ENCODE measurements at regions not wholly inside any gene's neighbourhood (a gene's known extent, or its start where the extent isn't known, plus 50 kb on each side); places are given as distances from the start of the nearest gene placed in this dataset.

DNA sequence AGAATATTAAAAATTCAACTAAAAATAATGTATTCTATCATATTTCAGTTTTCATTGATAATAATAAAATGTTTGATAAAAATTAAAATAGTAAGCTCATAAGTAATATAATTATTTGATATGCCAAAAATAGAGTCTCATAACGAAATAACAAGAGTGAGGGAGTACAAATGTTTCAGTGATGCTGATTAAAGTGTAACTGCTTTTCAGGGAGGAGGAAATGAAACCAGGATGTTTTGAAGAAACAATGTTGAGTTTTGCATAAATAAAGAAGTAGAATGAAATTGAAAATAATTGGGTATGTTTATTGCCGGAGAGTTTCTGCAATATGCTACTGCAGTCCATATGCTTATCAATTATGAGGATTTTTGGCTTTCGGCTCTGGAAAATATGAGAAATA is 1159.8 kb upstream of the ADGRL2 start:
- DNase-seq (ENCODE audit: extremely low read depth, insufficient read length) = no peak
- Histone ChIP-seq H3K36me3 (ENCODE audit: control insufficient read depth, insufficient read depth, low read length) (no peaks in the 10 kb centered on the region), H3K4me3 (replicated peaks; ENCODE audit: low read depth, low read length) (no peak overlapping the region), H3K27me3 (replicated peaks; ENCODE audit: control insufficient read depth, insufficient read depth, low read length) (no peaks in the 10 kb centered on the region)
- TF ChIP-seq, protein P1, sequence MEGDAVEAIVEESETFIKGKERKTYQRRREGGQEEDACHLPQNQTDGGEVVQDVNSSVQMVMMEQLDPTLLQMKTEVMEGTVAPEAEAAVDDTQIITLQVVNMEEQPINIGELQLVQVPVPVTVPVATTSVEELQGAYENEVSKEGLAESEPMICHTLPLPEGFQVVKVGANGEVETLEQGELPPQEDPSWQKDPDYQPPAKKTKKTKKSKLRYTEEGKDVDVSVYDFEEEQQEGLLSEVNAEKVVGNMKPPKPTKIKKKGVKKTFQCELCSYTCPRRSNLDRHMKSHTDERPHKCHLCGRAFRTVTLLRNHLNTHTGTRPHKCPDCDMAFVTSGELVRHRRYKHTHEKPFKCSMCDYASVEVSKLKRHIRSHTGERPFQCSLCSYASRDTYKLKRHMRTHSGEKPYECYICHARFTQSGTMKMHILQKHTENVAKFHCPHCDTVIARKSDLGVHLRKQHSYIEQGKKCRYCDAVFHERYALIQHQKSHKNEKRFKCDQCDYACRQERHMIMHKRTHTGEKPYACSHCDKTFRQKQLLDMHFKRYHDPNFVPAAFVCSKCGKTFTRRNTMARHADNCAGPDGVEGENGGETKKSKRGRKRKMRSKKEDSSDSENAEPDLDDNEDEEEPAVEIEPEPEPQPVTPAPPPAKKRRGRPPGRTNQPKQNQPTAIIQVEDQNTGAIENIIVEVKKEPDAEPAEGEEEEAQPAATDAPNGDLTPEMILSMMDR (IDR thresholded peaks at IDR 0.05; ENCODE audit: insufficient read depth, low read length, poor library complexity, severe bottlenecking) = no peak

DNA sequence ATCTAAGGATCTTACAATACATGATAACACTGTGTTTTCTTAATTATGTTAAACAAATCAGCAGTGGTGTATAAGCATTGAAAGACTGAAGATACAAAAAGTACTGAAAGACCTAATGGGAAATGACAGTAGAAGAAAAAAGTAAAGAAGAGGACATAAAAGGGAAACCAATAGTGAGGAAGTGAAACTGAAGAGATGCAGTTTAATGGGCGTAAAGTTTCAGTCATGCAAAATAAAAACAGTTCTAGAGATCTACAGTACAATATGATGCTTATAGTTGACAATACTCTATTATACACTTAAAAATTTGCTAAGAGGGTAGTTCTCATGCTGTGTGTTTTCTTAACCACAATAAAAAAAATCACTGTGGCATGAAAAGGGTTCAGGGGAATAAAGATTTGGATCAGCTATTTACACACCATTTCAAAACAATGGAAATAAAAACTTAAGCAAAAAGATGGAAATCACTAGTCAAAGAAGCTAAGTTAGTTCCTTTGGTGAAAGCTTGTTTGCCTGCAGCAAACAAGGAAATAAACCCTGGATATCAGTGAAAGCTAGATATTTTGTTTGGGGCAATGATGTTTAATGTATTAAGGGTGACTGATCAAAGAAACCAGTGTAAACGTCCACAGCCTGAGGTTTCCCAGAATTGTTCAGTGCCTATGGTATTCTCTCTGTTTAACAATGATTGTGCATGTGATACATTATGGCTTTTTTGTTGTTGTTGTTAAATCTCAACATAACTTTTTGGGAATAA is 1160.8 kb upstream of the ADGRL2 start:
- DNase-seq (ENCODE audit: extremely low read depth, insufficient read length) = peak; percentile 41
- TF ChIP-seq, protein P1 (IDR thresholded peaks at IDR 0.05; ENCODE audit: insufficient read depth, low read length, poor library complexity, severe bottlenecking) = no peak
- no peaks in the 10 kb centered on the region for H3K36me3 ChIP-seq (ENCODE audit: control insufficient read depth, insufficient read depth, low read length)
- no peak overlapping the region for H3K4me3 ChIP-seq (replicated peaks; ENCODE audit: low read depth, low read length)
- no peaks in the 10 kb centered on the region for H3K27me3 ChIP-seq (replicated peaks; ENCODE audit: control insufficient read depth, insufficient read depth, low read length)

DNA sequence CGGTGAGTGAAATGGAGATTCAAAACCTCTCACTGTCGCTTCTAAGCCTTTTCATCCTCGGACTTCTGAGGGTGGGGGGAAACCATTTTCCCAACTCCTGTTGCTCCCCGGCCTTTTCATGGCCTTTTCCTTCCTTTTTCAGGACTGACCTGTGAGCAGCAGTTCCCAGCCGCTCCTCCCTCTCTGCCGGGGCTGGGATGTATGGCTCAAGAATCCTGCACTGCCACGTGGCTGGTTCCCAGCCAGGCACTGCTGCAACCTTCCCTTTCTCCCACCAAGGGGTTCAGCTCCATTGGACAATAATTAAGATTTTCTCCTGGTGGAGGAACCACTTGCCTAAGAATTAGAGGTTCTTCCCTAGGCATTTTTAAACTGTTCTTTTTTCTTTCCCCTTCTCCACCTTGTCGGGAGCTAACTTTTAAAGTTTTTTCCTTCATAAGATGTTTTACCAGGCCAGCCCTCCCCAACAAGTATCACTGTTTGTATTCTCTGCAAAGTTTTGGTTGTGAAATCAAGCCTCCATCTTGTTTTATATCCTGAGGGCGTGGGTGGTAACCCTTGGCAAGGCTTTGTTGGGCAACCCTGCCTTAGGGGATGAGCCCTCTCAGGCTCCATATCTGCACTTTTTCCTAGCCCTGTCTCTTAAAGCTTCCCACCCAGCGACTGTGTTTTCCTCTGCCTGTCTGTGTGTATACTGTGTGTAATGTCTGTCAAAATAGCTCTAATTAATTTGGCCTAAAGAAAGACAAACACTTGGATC is 1166.6 kb upstream of the ADGRL2 start:
- no peak for DNase-seq (ENCODE audit: extremely low read depth, insufficient read length)
- TF ChIP-seq, protein P1 (IDR thresholded peaks at IDR 0.05; ENCODE audit: insufficient read depth, low read length, poor library complexity, severe bottlenecking) = no peak
- no peaks in the 10 kb centered on the region for H3K27me3 ChIP-seq (replicated peaks; ENCODE audit: control insufficient read depth, insufficient read depth, low read length)
- H3K36me3 ChIP-seq (ENCODE audit: control insufficient read depth, insufficient read depth, low read length) = no peaks in the 10 kb centered on the region
- no peak overlapping the region for H3K4me3 ChIP-seq (replicated peaks; ENCODE audit: low read depth, low read length)

DNA sequence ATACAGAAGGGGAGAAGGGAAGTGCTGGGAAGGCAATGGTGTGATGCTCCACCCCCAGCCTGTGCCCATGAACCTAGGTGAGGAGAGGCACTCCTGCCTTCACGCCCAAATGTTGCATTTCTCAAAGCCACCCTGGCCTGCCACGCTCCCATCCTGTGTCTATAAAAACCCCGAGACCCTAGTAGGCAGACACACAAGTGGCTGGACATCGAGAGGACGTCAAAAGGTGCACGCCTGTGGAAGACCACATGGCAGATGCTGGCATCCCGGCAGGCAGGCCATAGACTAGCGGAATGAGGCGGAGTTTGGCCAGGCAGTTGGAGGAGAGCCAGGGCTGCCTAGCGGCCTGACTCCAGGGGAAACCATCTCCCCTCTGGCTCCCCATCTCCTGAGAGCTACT is 1168.5 kb upstream of the ADGRL2 start:
- no peak for DNase-seq (ENCODE audit: extremely low read depth, insufficient read length)
- Histone ChIP-seq H3K27me3 (replicated peaks; ENCODE audit: control insufficient read depth, insufficient read depth, low read length) (no peaks in the 10 kb centered on the region), H3K4me3 (replicated peaks; ENCODE audit: low read depth, low read length) (no peak overlapping the region), H3K36me3 (ENCODE audit: control insufficient read depth, insufficient read depth, low read length) (no peaks in the 10 kb centered on the region)
- TF ChIP-seq, protein P1 (IDR thresholded peaks at IDR 0.05; ENCODE audit: insufficient read depth, low read length, poor library complexity, severe bottlenecking) = no peak

DNA sequence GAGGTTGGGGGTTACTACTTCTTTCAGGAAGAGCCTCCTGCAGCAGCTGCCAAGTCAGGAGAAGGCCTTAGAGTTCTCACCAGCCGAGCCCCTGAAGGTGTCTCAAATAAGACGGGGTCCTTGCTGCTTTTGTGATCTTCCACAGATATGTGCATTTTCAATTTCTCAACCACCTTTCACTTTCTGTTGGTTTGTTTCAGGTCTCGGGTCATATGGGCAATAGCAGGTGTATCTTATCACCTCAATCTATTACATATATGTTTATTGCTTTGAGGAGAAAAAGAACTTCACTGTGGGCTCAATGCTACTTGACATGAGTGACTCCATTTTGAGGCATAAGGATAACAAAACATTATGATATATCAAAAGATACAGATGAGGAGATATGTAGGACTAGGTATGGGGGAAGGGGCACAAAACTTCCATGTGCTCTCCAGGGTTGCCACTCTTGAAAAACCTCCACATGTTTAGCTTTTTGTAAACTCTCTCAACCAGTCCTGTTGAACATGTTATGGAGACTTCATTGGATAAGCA is 1171.4 kb upstream of the ADGRL2 start:
- no peak overlapping the region for H3K4me3 ChIP-seq (replicated peaks; ENCODE audit: low read depth, low read length)
- H3K36me3 ChIP-seq (ENCODE audit: control insufficient read depth, insufficient read depth, low read length) = no peaks in the 10 kb centered on the region
- DNase-seq (ENCODE audit: extremely low read depth, insufficient read length) = no peak
- H3K27me3 ChIP-seq (replicated peaks; ENCODE audit: control insufficient read depth, insufficient read depth, low read length) = no peaks in the 10 kb centered on the region
- TF ChIP-seq, protein P1 (IDR thresholded peaks at IDR 0.05; ENCODE audit: insufficient read depth, low read length, poor library complexity, severe bottlenecking) = no peak

All from GM06990 (cell line).